Esophagus squamous epithelium (tissue), 5 donors: ENCODE measurements at regions not wholly inside any gene's neighbourhood (a gene's known extent, or its start where the extent isn't known, plus 50 kb on each side); places are given as distances from the start of the nearest gene placed in this dataset.

ENCODE experiments used
- DNase-seq: peaks from one replicate; lab custom pipeline; 2025; lab: John Stamatoyannopoulos, UW
- H3K27ac ChIP-seq, 4 donors: fragments of 200-600 bp; sonication (generic); one replicate each; pipeline ENCODE4 v1.5.1; 2016 to 2019; ENCODE audit warnings: mild to moderate bottlenecking in 1 of 4
- H3K27me3 ChIP-seq, 4 donors: fragments of 200-600 bp; sonication (generic); 1 replicate in 3 of 4; 2 replicates in 1 of 4; pipeline versions ENCODE4 v1.5.1 to v1.6.0; 2017 to 2021; ENCODE audit warnings: antibody characterized with exemption in 1 of 4
- H3K36me3 ChIP-seq, 3 donors: fragments of 200-600 bp; sonication (generic); one replicate each; pipeline ENCODE4 v1.5.1; 2016 to 2019
- H3K4me1 ChIP-seq, 3 donors: fragments of 200-600 bp; sonication (generic); one replicate each; pipeline ENCODE4 v1.5.1; 2017 to 2019
- H3K4me3 ChIP-seq, 4 donors: fragments of 200-600 bp; sonication (generic); 1 replicate in 3 of 4; 2 replicates in 1 of 4; pipeline ENCODE4 v1.5.1; 2016 to 2019; ENCODE audit warnings: mild to moderate bottlenecking in 2 of 4, moderate library complexity in 1 of 4
- H3K9me3 ChIP-seq, 3 donors: fragments of 200-600 bp; sonication (generic); one replicate each; pipeline ENCODE4 v1.5.1; 2016 to 2019
- CTCF ChIP-seq, 6 experiments: fragments of 450-650 bp in 4 of 6; fragments of 200-600 bp in 2 of 6; sonication (generic) in 2 of 6; IDR thresholded peaks; one replicate each; pipeline ENCODE4 v1.5.1; 2016 to 2019; ENCODE audit warnings: antibody characterized with exemption in 6 of 6, mild to moderate bottlenecking in 4 of 6, moderate library complexity in 4 of 6
- POLR2A ChIP-seq, 4 donors: fragments of 450-650 bp; IDR thresholded peaks; one replicate each; pipeline ENCODE4 v1.6.1; 2017; ENCODE audit warnings: antibody characterized with exemption in 4 of 4, mild to moderate bottlenecking in 4 of 4, moderate library complexity in 3 of 4
- WGBS, 2 donors: methylation state at CpG; one replicate each; pipeline ENCODE4 v1.1.5; 2018; 5-methylcytosine and 5-hydroxymethylcytosine counted together
- intact Hi-C: fragments of 100-400 bp; cut with DNase I; formaldehyde crosslinking; loops from one replicate; pipeline ENCODE4 v1.15.0; 2022
- small RNA-seq, 4 donors: library from RNA; depleted of rRNA; stranded (forward); fragments of <200 nt; gene quantifications; one replicate each; pipeline ENCODE3, GENCODE V24; 2016
- donor health status: DM: yes; HTN: yes; CAD: no.

- Histone ChIP-seq H3K36me3 (no peaks in the 10 kb centered on the region), H3K27me3 (no peaks in the 10 kb centered on the region), H3K27ac (no peak overlapping the region), H3K4me3 (no peak overlapping the region), H3K4me1 (no peaks in the 10 kb centered on the region), H3K9me3 (no peaks in the 10 kb centered on the region)
- intact Hi-C loops = no loop called here
- TF ChIP-seq POLR2A (IDR thresholded peaks at IDR 0.05) (no peak), CTCF (IDR thresholded peaks at IDR 0.05) (no peak)
- no peak for DNase-seq
Measured at GRCh38 chr12:40632171-40632570, 60.1 kb upstream of the CNTN1 start.

GRCh38 chr12:40632933-40633332 lies 59.3 kb upstream of the CNTN1 start:
- TF ChIP-seq CTCF (IDR thresholded peaks at IDR 0.05) (no peak), POLR2A (IDR thresholded peaks at IDR 0.05) (no peak)
- DNase-seq = no peak
- no peak overlapping the region for H3K4me3 ChIP-seq
- H3K4me1 ChIP-seq = no peaks in the 10 kb centered on the region
- no peaks in the 10 kb centered on the region for H3K27me3 ChIP-seq
- no peaks in the 10 kb centered on the region for H3K9me3 ChIP-seq
- H3K36me3 ChIP-seq = no peaks in the 10 kb centered on the region
- WGBS, 2 donors = 56 to 72% methylated on average over 3 of the region's 3 CpGs
- no peak overlapping the region for H3K27ac ChIP-seq
- intact Hi-C loops = no loop called here

- no peak for DNase-seq
- intact Hi-C loops = no loop called here
- 41 to 57% methylated on average over 3 of the region's 3 CpGs for WGBS, 2 donors
- Histone ChIP-seq H3K36me3 (no peaks in the 10 kb centered on the region), H3K4me1 (no peaks in the 10 kb centered on the region), H3K4me3 (no peak overlapping the region), H3K27me3 (no peaks in the 10 kb centered on the region), H3K27ac (no peak overlapping the region), H3K9me3 (no peaks in the 10 kb centered on the region)
- TF ChIP-seq CTCF (IDR thresholded peaks at IDR 0.05) (no peak), POLR2A (IDR thresholded peaks at IDR 0.05) (no peak)
Measured at GRCh38 chr12:40634517-40635131, 57.6 kb upstream of the CNTN1 start.

- Histone ChIP-seq H3K4me1 (no peaks in the 10 kb centered on the region), H3K9me3 (no peaks in the 10 kb centered on the region), H3K27me3 (no peaks in the 10 kb centered on the region), H3K36me3 (no peaks in the 10 kb centered on the region), H3K4me3 (no peak overlapping the region), H3K27ac (no peak overlapping the region)
- DNase-seq = no peak
- intact Hi-C loops = no loop called here
- TF ChIP-seq CTCF (IDR thresholded peaks at IDR 0.05) (no peak), POLR2A (IDR thresholded peaks at IDR 0.05) (no peak)
- WGBS, 2 donors = 25 to 26% methylated on average over 1 of the region's 1 CpG
Measured at GRCh38 chr12:40635141-40635731, 57.0 kb upstream of the CNTN1 start.

Small RNA genes lying in the stretch of these regions (small RNA-seq; reads per million reads assigned to genes)
- gene RNU6-713P = 0 reads per million in 4 donors
